HCT116 (cell line): ENCODE measurements at regions not wholly inside any gene's neighbourhood (a gene's known extent, or its start where the extent isn't known, plus 50 kb on each side); places are given as distances from the start of the nearest gene placed in this dataset.

Experiments used
- ATAC-seq: fragments of 200-7000 bp; cut with Tn5 transposase; 2 replicates; pipeline ENCODE4 v1.9.1; 2020; ENCODE audit warnings: mild to moderate bottlenecking, moderate library complexity
- BruUV-seq: library from RNA; stranded (reverse); fragments of 400-500 nt; replicated peaks from 2 replicates; lab custom pipeline; 2021; lab: Mats Ljungman, UMichigan
- CTCF ChIA-PET: fragments of 300-600 bp; sonication (Branson Sonifier 250); formaldehyde crosslinking; loops from one replicate; lab custom pipeline; 2021; ENCODE audit warnings: antibody characterized with exemption; lab: Charles Lee
- POLR2A ChIA-PET: fragments of 300-600, 350-600 bp; sonication (Branson Sonifier 250); formaldehyde crosslinking; loops from one replicate; lab custom pipeline; 2021; ENCODE audit warnings: antibody characterized with exemption; lab: Charles Lee
- RAD21 ChIA-PET, 2 experiments: fragments of 300-600 bp; sonication (Branson Sonifier 250); formaldehyde crosslinking; loops; one replicate each; lab custom pipeline; 2023; ENCODE audit warnings: low total read pairs in 2 of 2; ENCODE audit not compliant: uncharacterized antibody in 2 of 2, unreplicated experiment in 2 of 2, low non-redundant PET in 1 of 2; lab: Charles Lee
- DNase-seq: peaks from one replicate; pipeline ENCODE4 v3.0.0-alpha.2; 2010; ENCODE audit warnings: low read depth, low spot score
- H2AFZ ChIP-seq: fragments of 200-600 bp; shearing (Covaris generic), sonication (generic); 2 replicates; pipeline ENCODE4 v1.6.1; 2017; ENCODE audit warnings: low read depth, mixed run types, mixed read lengths, antibody characterized with exemption, low read length; ENCODE audit not compliant: poor library complexity, severe bottlenecking
- H3K27ac ChIP-seq: 2 replicates; pipeline ENCODE4 v1.5.1; 2012; ENCODE audit warnings: low read depth, low read length
- H3K27me3 ChIP-seq: fragments of 200-600 bp; sonication (generic); 2 replicates; pipeline ENCODE4 v1.6.1; 2016; ENCODE audit warnings: mixed run types, low read length, mixed read lengths; ENCODE audit not compliant: insufficient read depth
- H3K36me3 ChIP-seq, 2 experiments: fragments of 200-500 bp in 1 of 2; fragments of 200-600 bp in 1 of 2; sonication (Bioruptor generic) in 1 of 2; sonication (generic) in 1 of 2; 2 replicates each; pipeline versions ENCODE4 v1.5.1 to v1.6.1; 2014 to 2016; ENCODE audit warnings: low read length in 2 of 2, inconsistent platforms in 1 of 2, mixed read lengths in 1 of 2, mixed run types in 1 of 2; ENCODE audit not compliant: insufficient read depth in 2 of 2, control insufficient read depth in 1 of 2
- H3K4me1 ChIP-seq, 2 experiments: fragments of 200-600 bp in 1 of 2; sonication (generic) in 1 of 2; 2 replicates each; pipeline versions ENCODE4 v1.5.1 to v1.6.1; 2012 to 2017; ENCODE audit warnings: low read length in 2 of 2, inconsistent platforms in 1 of 2, mild to moderate bottlenecking in 1 of 2, mixed read lengths in 1 of 2, mixed run types in 1 of 2, moderate library complexity in 1 of 2; ENCODE audit not compliant: insufficient read depth in 2 of 2, control insufficient read depth in 1 of 2
- H3K4me2 ChIP-seq: fragments of 200-600 bp; sonication (generic); 2 replicates; pipeline ENCODE4 v1.6.1; 2017; ENCODE audit warnings: mixed run types, low read length, mixed read lengths
- H3K4me3 ChIP-seq, 2 experiments: fragments of 200-600 bp in 1 of 2; sonication (generic) in 1 of 2; replicated peaks in 1 of 2; 2 replicates each; pipeline ENCODE4 v1.5.1; 2011 to 2016; ENCODE audit warnings: low read length in 2 of 2, control low read depth in 1 of 2, low read depth in 1 of 2, mild to moderate bottlenecking in 1 of 2, mixed read lengths in 1 of 2, mixed run types in 1 of 2
- H3K79me2 ChIP-seq: fragments of 200-600 bp; sonication (generic); 2 replicates; pipeline ENCODE4 v1.6.1; 2017; ENCODE audit warnings: mild to moderate bottlenecking, mixed run types, low read length, moderate library complexity, mixed read lengths; ENCODE audit not compliant: insufficient read depth
- H3K9ac ChIP-seq: fragments of 200-600 bp; sonication (generic); 2 replicates; pipeline ENCODE4 v1.6.1; 2016; ENCODE audit warnings: low read length, mixed read lengths
- H3K9me2 ChIP-seq: fragments of 200-600 bp; sonication (generic), shearing (Covaris generic); 2 replicates; pipeline ENCODE4 v1.6.1; 2017; ENCODE audit warnings: mixed run types, mild to moderate bottlenecking, moderate library complexity; ENCODE audit not compliant: insufficient read depth
- H3K9me3 ChIP-seq, 2 experiments: fragments of 200-500 bp in 1 of 2; fragments of 200-600 bp in 1 of 2; sonication (Bioruptor generic) in 1 of 2; sonication (generic) in 1 of 2; 2 replicates each; pipeline ENCODE4 v1.6.1; 2014 to 2017; ENCODE audit warnings: low read length in 2 of 2, mixed read lengths in 2 of 2, inconsistent platforms in 1 of 2, low read depth in 1 of 2, mild to moderate bottlenecking in 1 of 2, mixed run types in 1 of 2, moderate library complexity in 1 of 2; ENCODE audit not compliant: control insufficient read depth in 1 of 2, insufficient read depth in 1 of 2
- H4K20me1 ChIP-seq: fragments of 200-600 bp; sonication (generic), shearing (Covaris generic); 2 replicates; pipeline ENCODE4 v1.6.1; 2017; ENCODE audit warnings: mixed run types, mild to moderate bottlenecking, moderate library complexity; ENCODE audit not compliant: insufficient read depth
- ATF3 ChIP-seq: IDR thresholded peaks from 2 replicates; pipeline ENCODE4 v1.6.1; 2012
- CEBPB ChIP-seq: IDR thresholded peaks from 2 replicates; pipeline ENCODE4 v1.6.1; 2012; ENCODE audit warnings: low read depth
- ELF1 ChIP-seq: IDR thresholded peaks from 2 replicates; pipeline ENCODE4 v1.6.1; 2012; ENCODE audit warnings: low read depth, borderline replicate concordance
- JUND ChIP-seq: IDR thresholded peaks from 2 replicates; pipeline ENCODE4 v1.6.1; 2012
- MAX ChIP-seq: IDR thresholded peaks from 2 replicates; pipeline ENCODE4 v1.6.1; 2012
- POLR2A ChIP-seq: IDR thresholded peaks from 2 replicates; pipeline ENCODE4 v1.7.0; 2011; ENCODE audit warnings: borderline replicate concordance; ENCODE audit not compliant: insufficient read depth, insufficient read length; ENCODE audit errors: extremely low read depth
- SIN3A ChIP-seq: IDR thresholded peaks from 2 replicates; pipeline ENCODE4 v1.6.1; 2012; ENCODE audit warnings: low read depth
- YY1 ChIP-seq: IDR thresholded peaks from 2 replicates; pipeline ENCODE4 v1.6.1; 2011; ENCODE audit warnings: low read length, low read depth, moderate library complexity, mild to moderate bottlenecking; ENCODE audit not compliant: insufficient replicate concordance; ENCODE audit errors: extremely low read depth
- ZNF274 ChIP-seq: fragments of 200-500 bp; sonication (Bioruptor generic); IDR thresholded peaks from 2 replicates; pipeline ENCODE4 v1.6.1; 2014; ENCODE audit warnings: mild to moderate bottlenecking, low read depth, low read length, inconsistent platforms
- intact Hi-C: fragments of 100-400 bp; cut with micrococcal nuclease; formaldehyde crosslinking; loops from 2 replicates; pipeline ENCODE4 v1.10.0; 2022
- TF ChIP-seq, protein P1 (sequence below), 3 experiments: fragments of 200-600 bp in 1 of 3; sonication (generic) in 1 of 3; IDR thresholded peaks in 2 of 3; conservative IDR thresholded peaks in 1 of 3; 2 replicates each; pipeline ENCODE4 v1.5.1; 2012 to 2017; ENCODE audit warnings: low read depth in 2 of 3, low read length in 2 of 3, antibody characterized with exemption in 1 of 3, borderline replicate concordance in 1 of 3, control low read depth in 1 of 3, mild to moderate bottlenecking in 1 of 3, mixed read lengths in 1 of 3, mixed run types in 1 of 3, moderate library complexity in 1 of 3; ENCODE audit not compliant: insufficient read depth in 1 of 3

GRCh38 chr11:22430639-22431038 lies 92.5 kb downstream of the SLC17A6 start (continued):
- TF ChIP-seq ELF1 = no peak

DNA sequence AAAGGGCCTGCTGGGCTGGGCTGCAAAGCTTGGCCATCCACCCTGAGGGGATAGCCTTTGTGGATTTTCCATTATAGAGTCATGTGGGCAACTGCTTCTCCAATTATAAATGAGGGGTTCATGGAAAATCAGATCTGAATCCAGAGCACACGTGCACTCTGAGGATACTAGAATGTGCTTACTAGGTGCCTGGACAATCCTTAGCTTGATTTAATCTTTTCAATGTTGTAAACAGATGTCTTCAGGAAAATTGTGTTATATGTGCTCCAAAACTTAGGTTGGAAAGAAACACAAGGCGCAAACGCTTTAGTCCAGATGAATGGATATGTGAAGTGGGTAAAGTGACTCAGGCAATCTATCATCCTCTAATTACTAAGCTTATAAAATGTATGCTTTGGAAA lies 92.0 kb downstream of the SLC17A6 start:
- Histone ChIP-seq H3K36me3 (no peaks in the 10 kb centered on the region), H3K4me3 (no peak overlapping the region), H2AFZ (no peak overlapping the region), H4K20me1 (no peaks in the 10 kb centered on the region), H3K9ac (no peak overlapping the region)
- no peak for DNase-seq
- POLR2A ChIA-PET = no interaction called here
- no peak for TF ChIP-seq JUND
- TF ChIP-seq SIN3A = no peak
- no peak for TF ChIP-seq ZNF274
- TF ChIP-seq YY1 = no peak
- no peak for TF ChIP-seq CEBPB
- TF ChIP-seq MAX = no peak
- TF ChIP-seq, protein P1, sequence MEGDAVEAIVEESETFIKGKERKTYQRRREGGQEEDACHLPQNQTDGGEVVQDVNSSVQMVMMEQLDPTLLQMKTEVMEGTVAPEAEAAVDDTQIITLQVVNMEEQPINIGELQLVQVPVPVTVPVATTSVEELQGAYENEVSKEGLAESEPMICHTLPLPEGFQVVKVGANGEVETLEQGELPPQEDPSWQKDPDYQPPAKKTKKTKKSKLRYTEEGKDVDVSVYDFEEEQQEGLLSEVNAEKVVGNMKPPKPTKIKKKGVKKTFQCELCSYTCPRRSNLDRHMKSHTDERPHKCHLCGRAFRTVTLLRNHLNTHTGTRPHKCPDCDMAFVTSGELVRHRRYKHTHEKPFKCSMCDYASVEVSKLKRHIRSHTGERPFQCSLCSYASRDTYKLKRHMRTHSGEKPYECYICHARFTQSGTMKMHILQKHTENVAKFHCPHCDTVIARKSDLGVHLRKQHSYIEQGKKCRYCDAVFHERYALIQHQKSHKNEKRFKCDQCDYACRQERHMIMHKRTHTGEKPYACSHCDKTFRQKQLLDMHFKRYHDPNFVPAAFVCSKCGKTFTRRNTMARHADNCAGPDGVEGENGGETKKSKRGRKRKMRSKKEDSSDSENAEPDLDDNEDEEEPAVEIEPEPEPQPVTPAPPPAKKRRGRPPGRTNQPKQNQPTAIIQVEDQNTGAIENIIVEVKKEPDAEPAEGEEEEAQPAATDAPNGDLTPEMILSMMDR (IDR thresholded peaks at IDR 0.05 in 2 of 3, conservative IDR thresholded peaks at IDR 0.05 in 1 of 3; ENCODE audit: borderline replicate concordance in 1 of 3, insufficient read depth in 1 of 3, low read depth in 2 of 3, low read length in 2 of 3) = no peak
- TF ChIP-seq ATF3 = no peak
- no peak for TF ChIP-seq POLR2A
- TF ChIP-seq, all 23 proteins: peak for 0
- intact Hi-C loops = no loop called here
- no peak for ATAC-seq
- Histone ChIP-seq H3K27me3 (no peaks in the 10 kb centered on the region), H3K4me2 (no peak overlapping the region), H3K4me1 (no peaks in the 10 kb centered on the region), H3K9me3 (no peaks in the 10 kb centered on the region), H3K9me2 (no peaks in the 10 kb centered on the region), H3K79me2 (no peaks in the 10 kb centered on the region), H3K27ac (no peak overlapping the region)
- ChIA-PET RAD21 (no interaction called here), CTCF (no interaction called here)
- no TSS peak for BruUV-seq
